Aorta (tissue), 5 donors: ENCODE measurements at regions not wholly inside any gene's neighbourhood (a gene's known extent, or its start where the extent isn't known, plus 50 kb on each side); places are given as distances from the start of the nearest gene placed in this dataset.

ENCODE experiments used
- ATAC-seq: fragments of 200-7000 bp; cut with Tn5 transposase; one replicate; pipeline ENCODE4 v1.9.1; 2022; ENCODE audit warnings: moderate library complexity; ENCODE audit not compliant: low FRiP score
- DNase-seq, 2 donors: peaks; one replicate each; pipeline ENCODE4 v3.0.0-alpha.2; 2020
- H3K27ac ChIP-seq, 2 donors: one replicate each; pipeline ENCODE4 v1.5.1; 2013; ENCODE audit warnings: low read length in 2 of 2, mild to moderate bottlenecking in 2 of 2, moderate library complexity in 2 of 2, control low read depth in 1 of 2, inconsistent platforms in 1 of 2, low read depth in 1 of 2
- H3K27me3 ChIP-seq, 2 donors: one replicate each; pipeline ENCODE4 v1.6.1; 2013; ENCODE audit warnings: control low read depth in 1 of 2, low read length in 1 of 2, mild to moderate bottlenecking in 1 of 2, moderate library complexity in 1 of 2; ENCODE audit not compliant: insufficient read depth in 2 of 2, control insufficient read depth in 1 of 2
- H3K36me3 ChIP-seq, 2 donors: one replicate each; pipeline ENCODE4 v1.6.1; 2013; ENCODE audit warnings: control low read depth in 1 of 2, low read length in 1 of 2, mild to moderate bottlenecking in 1 of 2; ENCODE audit not compliant: insufficient read depth in 2 of 2, control insufficient read depth in 1 of 2
- H3K4me1 ChIP-seq, 2 donors: one replicate each; pipeline ENCODE4 v1.6.1; 2013; ENCODE audit warnings: low read length in 2 of 2, control low read depth in 1 of 2, mild to moderate bottlenecking in 1 of 2, moderate library complexity in 1 of 2; ENCODE audit not compliant: insufficient read depth in 2 of 2, control insufficient read depth in 1 of 2
- H3K4me3 ChIP-seq, 2 donors: one replicate each; pipeline ENCODE4 v1.5.1; 2013; ENCODE audit warnings: low read length in 2 of 2, control low read depth in 1 of 2, mild to moderate bottlenecking in 1 of 2
- H3K9me3 ChIP-seq: one replicate; pipeline ENCODE4 v1.6.1; 2013; ENCODE audit warnings: mild to moderate bottlenecking, low read length; ENCODE audit not compliant: control insufficient read depth
- WGBS, 2 donors: extraction: QIAGEN DNeasy Blood & Tissue Kit; methylation state at CpG; one replicate each; pipeline ENCODE4 v1.1.7; 2013; 5-methylcytosine and 5-hydroxymethylcytosine counted together
- intact Hi-C, 2 donors: fragments of 100-400 bp; cut with DNase I; formaldehyde crosslinking; loops; one replicate each; pipeline versions ENCODE4 v1.14.2 to v1.15.0; 2022
- donor health status: healthy with polysubstance abuse.
- donor health status: Bipolar disorder and iron deficiency.
- donor health status: DM: no; HTN: no; CAD: no.
- donor health status: DM: no; HTN: no; CAD: no.
- donor health status: DM: yes; HTN: yes; CAD: no.

- DNase-seq, result no peak
These were observed 108.6 kb downstream of the QPCT start for GRCh38 chr2:37453027-37453426.

GRCh38 chr2:37454851-37455762 lies 110.7 kb downstream of the QPCT start:
- Histone ChIP-seq H3K9me3 (no peaks in the 10 kb centered on the region), H3K4me3 (no peak overlapping the region), H3K27me3 (no peaks in the 10 kb centered on the region), H3K36me3 (no peaks in the 10 kb centered on the region), H3K4me1 (peaks cover 0 to 6% of the 10 kb centered on the region in 2 donors), H3K27ac (no peak overlapping the region)
- DNase-seq (no peak), ATAC-seq (no peak)
- intact Hi-C loops, result no loop called here
- 79 to 82% methylated on average over 5 of the region's 5 CpGs for WGBS, 2 donors

More at GRCh38 chr2:37453027-37453426, 108.6 kb downstream of the QPCT start:
- no peaks in the 10 kb centered on the region for H3K9me3 ChIP-seq
- no peak overlapping the region for H3K27ac ChIP-seq
- H3K36me3 ChIP-seq, result no peaks in the 10 kb centered on the region
- peaks cover 0 to 9% of the 10 kb centered on the region in 2 donors for H3K4me1 ChIP-seq
- intact Hi-C loops, result no loop called here
- WGBS, 2 donors, result 67 to 77% methylated on average over 2 of the region's 2 CpGs
- ATAC-seq, result no peak
- no peaks in the 10 kb centered on the region for H3K27me3 ChIP-seq
- no peak overlapping the region for H3K4me3 ChIP-seq

- Histone ChIP-seq H3K36me3 (no peaks in the 10 kb centered on the region), H3K4me1 (peaks cover 3 to 4% of the 10 kb centered on the region in 2 donors)
- 8 to 16% methylated on average over 1 of the region's 1 CpG for WGBS, 2 donors
These were observed 112.0 kb downstream of the QPCT start for GRCh38 chr2:37456479-37456878.

GRCh38 chr2:37457401-37457901 lies 113.0 kb downstream of the QPCT start:
- no peaks in the 10 kb centered on the region for H3K27me3 ChIP-seq
- peaks cover 3 to 4% of the 10 kb centered on the region in 2 donors for H3K4me1 ChIP-seq
- no peak overlapping the region for H3K4me3 ChIP-seq
- H3K36me3 ChIP-seq, result no peaks in the 10 kb centered on the region
- intact Hi-C loops, result no loop called here
- DNase-seq, result no peak
- no peaks in the 10 kb centered on the region for H3K9me3 ChIP-seq
- no peak for ATAC-seq
- 34 to 49% methylated on average over 9 of the region's 9 CpGs for WGBS, 2 donors
- H3K27ac ChIP-seq, result no peak overlapping the region

More at GRCh38 chr2:37456479-37456878, 112.0 kb downstream of the QPCT start:
- intact Hi-C loops, result no loop called here
- DNase-seq (peak in 1 of 2 donors; percentile 43), ATAC-seq (no peak)
- Histone ChIP-seq H3K27ac (no peak overlapping the region), H3K4me3 (no peak overlapping the region), H3K27me3 (no peaks in the 10 kb centered on the region), H3K9me3 (no peaks in the 10 kb centered on the region)

GRCh38 chr2:37458133-37458532 lies 113.7 kb downstream of the QPCT start:
- no peaks in the 10 kb centered on the region for H3K27me3 ChIP-seq
- no peak overlapping the region for H3K4me3 ChIP-seq
- WGBS, 2 donors, result 94% methylated on average over 2 of the region's 2 CpGs
- no peaks in the 10 kb centered on the region for H3K9me3 ChIP-seq
- ATAC-seq (no peak), DNase-seq (no peak)
- H3K27ac ChIP-seq, result no peak overlapping the region
- no peaks in the 10 kb centered on the region for H3K36me3 ChIP-seq
- intact Hi-C loops, result no loop called here
- peaks cover 3 to 4% of the 10 kb centered on the region in 2 donors for H3K4me1 ChIP-seq

- H3K4me3 ChIP-seq, result no peak overlapping the region
- peaks cover 3 to 4% of the 10 kb centered on the region in 2 donors for H3K4me1 ChIP-seq
- DNase-seq (no peak), ATAC-seq (no peak)
- 32 to 36% methylated on average over 3 of the region's 3 CpGs for WGBS, 2 donors
- no peaks in the 10 kb centered on the region for H3K36me3 ChIP-seq
- no peaks in the 10 kb centered on the region for H3K9me3 ChIP-seq
- intact Hi-C loops, result no loop called here
- peak overlapping the region in 1 of 2 donors; percentile 25 for H3K27ac ChIP-seq
- no peaks in the 10 kb centered on the region for H3K27me3 ChIP-seq
These were observed 114.9 kb downstream of the QPCT start for GRCh38 chr2:37459095-37459981.

- H3K4me3 ChIP-seq, result no peak overlapping the region
- no peaks in the 10 kb centered on the region for H3K36me3 ChIP-seq
- H3K9me3 ChIP-seq, result no peaks in the 10 kb centered on the region
- 92 to 94% methylated on average over 2 of the region's 2 CpGs for WGBS, 2 donors
- peak overlapping the region in 1 of 2 donors; percentile 88 for H3K27ac ChIP-seq
- peaks cover 3 to 4% of the 10 kb centered on the region in 2 donors for H3K4me1 ChIP-seq
- no peaks in the 10 kb centered on the region for H3K27me3 ChIP-seq
- no peak for ATAC-seq
- intact Hi-C loops, result no loop called here
- no peak for DNase-seq
These were observed 116.4 kb downstream of the QPCT start for GRCh38 chr2:37460896-37461229.

GRCh38 chr2:37464067-37464466 lies 119.6 kb downstream of the QPCT start:
- ATAC-seq (no peak), DNase-seq (no peak)
- Histone ChIP-seq H3K4me3 (no peak overlapping the region), H3K9me3 (no peaks in the 10 kb centered on the region), H3K4me1 (peaks cover 3 to 6% of the 10 kb centered on the region in 2 donors), H3K36me3 (no peaks in the 10 kb centered on the region), H3K27ac (no peak overlapping the region), H3K27me3 (no peaks in the 10 kb centered on the region)
- intact Hi-C loops, result no loop called here
- 36 to 37% methylated on average over 2 of the region's 2 CpGs for WGBS, 2 donors
